ENCODE measurements at regions not wholly inside any gene's neighbourhood (a gene's known extent, or its start where the extent isn't known, plus 50 kb on each side); places are given as distances from the start of the nearest gene placed in this dataset.

GRCh38 chr17:6286233-6286632 is 148.7 kb downstream of the AIPL1 start:
- TF ChIP-seq POLR2AphosphoS5 (IDR thresholded peaks at IDR 0.05) (no peak), CTCF (IDR thresholded peaks at IDR 0.05) (no peak)

All from stomach (tissue), 4 donors.